Sigmoid colon (tissue), 6 donors: ENCODE measurements at regions not wholly inside any gene's neighbourhood (a gene's known extent, or its start where the extent isn't known, plus 50 kb on each side); places are given as distances from the start of the nearest gene placed in this dataset.

Source experiments
- DNase-seq: peaks from one replicate; pipeline ENCODE4 v3.0.0-alpha.2; 2019
- H3K27ac ChIP-seq, 4 donors: fragments of 200-600 bp; sonication (generic); one replicate each; pipeline ENCODE4 v1.5.1; 2016 to 2019; ENCODE audit warnings: mild to moderate bottlenecking in 1 of 4
- H3K27me3 ChIP-seq, 3 donors: fragments of 200-600 bp; sonication (generic); one replicate each; pipeline ENCODE4 v1.5.1; 2019; ENCODE audit warnings: mild to moderate bottlenecking in 1 of 3
- H3K36me3 ChIP-seq, 4 donors: fragments of 200-600 bp; sonication (generic); one replicate each; pipeline ENCODE4 v1.5.1; 2016 to 2019
- H3K4me1 ChIP-seq, 4 donors: fragments of 200-600 bp; sonication (generic); one replicate each; pipeline ENCODE4 v1.5.1; 2017 to 2019
- H3K4me3 ChIP-seq, 4 donors: fragments of 200-600 bp; sonication (generic); one replicate each; pipeline ENCODE4 v1.5.1; 2017 to 2019; ENCODE audit warnings: mild to moderate bottlenecking in 2 of 4, moderate library complexity in 1 of 4
- H3K9me3 ChIP-seq, 4 donors: fragments of 200-600 bp in 3 of 4; sonication (generic) in 3 of 4; one replicate each; pipeline versions ENCODE4 v1.5.1 to v1.6.1; 2013 to 2019
- CTCF ChIP-seq, 4 experiments: fragments of 450-650 bp in 3 of 4; fragments of 200-600 bp in 1 of 4; IDR thresholded peaks; one replicate each; pipeline ENCODE4 v1.5.1; 2016 to 2019; ENCODE audit warnings: antibody characterized with exemption in 4 of 4, mild to moderate bottlenecking in 3 of 4, moderate library complexity in 2 of 4
- EP300 ChIP-seq, 4 donors: sonication (generic); formaldehyde crosslinking; IDR thresholded peaks; one replicate each; pipeline ENCODE4 v1.6.1; 2017; ENCODE audit warnings: antibody characterized with exemption in 4 of 4
- POLR2A ChIP-seq, 2 donors: fragments of 450-650 bp; IDR thresholded peaks; one replicate each; pipeline ENCODE4 v1.6.1; 2016; ENCODE audit warnings: antibody characterized with exemption in 2 of 2, mild to moderate bottlenecking in 2 of 2, moderate library complexity in 2 of 2
- POLR2AphosphoS5 ChIP-seq, 4 donors: sonication (generic); formaldehyde crosslinking; IDR thresholded peaks; one replicate each; pipeline ENCODE4 v1.6.1; 2017; ENCODE audit warnings: antibody characterized with exemption in 4 of 4
- WGBS, 2 donors: extraction: QIAGEN DNeasy Blood & Tissue Kit; methylation state at CpG; one replicate each; pipeline ENCODE4 v1.1.7; 2013; 5-methylcytosine and 5-hydroxymethylcytosine counted together
- intact Hi-C: fragments of 100-400 bp; cut with DNase I; formaldehyde crosslinking; loops from one replicate; pipeline ENCODE4 v1.15.1; 2023
- donor health status: healthy with polysubstance abuse.
- donor health status: healthy.

GRCh38 chr7:142348921-142349405 lies 91.1 kb upstream of the PRSS58 start:
- Histone ChIP-seq H3K27me3 (no peaks in the 10 kb centered on the region), H3K4me1 (no peaks in the 10 kb centered on the region), H3K36me3 (no peaks in the 10 kb centered on the region), H3K9me3 (no peaks in the 10 kb centered on the region), H3K27ac (no peak overlapping the region), H3K4me3 (no peak overlapping the region)
- no peak for TF ChIP-seq POLR2AphosphoS5 (IDR thresholded peaks at IDR 0.05)
- TF ChIP-seq POLR2A (IDR thresholded peaks at IDR 0.05), result no peak
- TF ChIP-seq CTCF (IDR thresholded peaks at IDR 0.05), result no peak
- intact Hi-C loops, result no loop called here
- 81 to 88% methylated on average over 5 to 6 of the region's 6 CpGs for WGBS, 2 donors
- DNase-seq, result no peak

- intact Hi-C loops, result no loop called here
- no peak for TF ChIP-seq POLR2A (IDR thresholded peaks at IDR 0.05)
- TF ChIP-seq CTCF (IDR thresholded peaks at IDR 0.05), result no peak
- TF ChIP-seq POLR2AphosphoS5 (IDR thresholded peaks at IDR 0.05), result no peak
- no peak for TF ChIP-seq EP300 (IDR thresholded peaks at IDR 0.05)
- Histone ChIP-seq H3K36me3 (no peaks in the 10 kb centered on the region), H3K27me3 (no peaks in the 10 kb centered on the region), H3K27ac (no peak overlapping the region), H3K4me3 (no peak overlapping the region), H3K9me3 (no peaks in the 10 kb centered on the region), H3K4me1 (no peaks in the 10 kb centered on the region)
- 63% methylated on average over 3 of the region's 3 CpGs for WGBS, 2 donors
- no peak for DNase-seq
Observed at GRCh38 chr7:142348100-142348499, 90.2 kb upstream of the PRSS58 start.

GRCh38 chr7:142347091-142347490 lies 89.2 kb upstream of the PRSS58 start:
- H3K4me3 ChIP-seq, result no peak overlapping the region
- no peak for DNase-seq
- H3K36me3 ChIP-seq, result no peaks in the 10 kb centered on the region
- H3K4me1 ChIP-seq, result no peaks in the 10 kb centered on the region
- no peaks in the 10 kb centered on the region for H3K27me3 ChIP-seq
- H3K27ac ChIP-seq, result no peak overlapping the region
- 63 to 74% methylated on average over 3 of the region's 3 CpGs for WGBS, 2 donors
- intact Hi-C loops, result no loop called here
- no peak for TF ChIP-seq POLR2A (IDR thresholded peaks at IDR 0.05)
- TF ChIP-seq POLR2AphosphoS5 (IDR thresholded peaks at IDR 0.05), result no peak
- no peak for TF ChIP-seq CTCF (IDR thresholded peaks at IDR 0.05)
- TF ChIP-seq EP300 (IDR thresholded peaks at IDR 0.05), result no peak
- H3K9me3 ChIP-seq, result no peaks in the 10 kb centered on the region

GRCh38 chr7:142345811-142346210 lies 88.0 kb upstream of the PRSS58 start:
- Histone ChIP-seq H3K9me3 (no peaks in the 10 kb centered on the region), H3K27me3 (no peaks in the 10 kb centered on the region), H3K27ac (no peak overlapping the region), H3K36me3 (no peaks in the 10 kb centered on the region), H3K4me1 (no peaks in the 10 kb centered on the region), H3K4me3 (no peak overlapping the region)
- no peak for TF ChIP-seq EP300 (IDR thresholded peaks at IDR 0.05)
- TF ChIP-seq POLR2AphosphoS5 (IDR thresholded peaks at IDR 0.05), result no peak
- TF ChIP-seq CTCF (IDR thresholded peaks at IDR 0.05), result no peak
- no peak for TF ChIP-seq POLR2A (IDR thresholded peaks at IDR 0.05)
- no peak for DNase-seq
- intact Hi-C loops, result no loop called here
- WGBS, 2 donors, result 45 to 81% methylated on average over 5 of the region's 5 CpGs
